RKO (cell line): ENCODE measurements at regions not wholly inside any gene's neighbourhood (a gene's known extent, or its start where the extent isn't known, plus 50 kb on each side); places are given as distances from the start of the nearest gene placed in this dataset.
"Not testable (repeated sequence)": the region's sequence is repeated elsewhere in the genome, so short reads cannot be mapped to it uniquely, and the experiment has no call there.

ENCODE experiments used
- DNase-seq: peaks from one replicate; pipeline ENCODE4 v3.0.0-alpha.2; 2016; ENCODE audit warnings: low spot score

DNA sequence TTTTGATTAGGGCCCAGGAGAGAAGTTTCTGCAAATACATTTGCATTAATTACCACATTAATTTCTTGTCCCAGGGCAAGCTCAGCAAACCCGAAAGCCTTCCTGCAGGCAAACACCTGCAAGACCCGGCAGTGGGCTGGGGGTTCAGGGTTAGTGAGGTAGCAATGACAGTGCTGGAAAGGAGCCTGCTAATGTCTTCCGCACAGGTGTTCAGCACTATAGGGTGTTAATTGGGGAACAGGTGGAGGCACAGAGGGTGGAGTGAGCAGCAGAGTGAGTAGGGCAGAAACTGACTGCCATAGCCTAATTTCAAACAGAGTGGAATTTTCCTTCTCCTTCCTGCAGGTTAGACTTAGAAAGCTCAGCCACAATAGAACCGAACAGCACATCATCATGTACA, 50.9 kb upstream of the UBASH3B start:
- DNase-seq, result no peak

DNA sequence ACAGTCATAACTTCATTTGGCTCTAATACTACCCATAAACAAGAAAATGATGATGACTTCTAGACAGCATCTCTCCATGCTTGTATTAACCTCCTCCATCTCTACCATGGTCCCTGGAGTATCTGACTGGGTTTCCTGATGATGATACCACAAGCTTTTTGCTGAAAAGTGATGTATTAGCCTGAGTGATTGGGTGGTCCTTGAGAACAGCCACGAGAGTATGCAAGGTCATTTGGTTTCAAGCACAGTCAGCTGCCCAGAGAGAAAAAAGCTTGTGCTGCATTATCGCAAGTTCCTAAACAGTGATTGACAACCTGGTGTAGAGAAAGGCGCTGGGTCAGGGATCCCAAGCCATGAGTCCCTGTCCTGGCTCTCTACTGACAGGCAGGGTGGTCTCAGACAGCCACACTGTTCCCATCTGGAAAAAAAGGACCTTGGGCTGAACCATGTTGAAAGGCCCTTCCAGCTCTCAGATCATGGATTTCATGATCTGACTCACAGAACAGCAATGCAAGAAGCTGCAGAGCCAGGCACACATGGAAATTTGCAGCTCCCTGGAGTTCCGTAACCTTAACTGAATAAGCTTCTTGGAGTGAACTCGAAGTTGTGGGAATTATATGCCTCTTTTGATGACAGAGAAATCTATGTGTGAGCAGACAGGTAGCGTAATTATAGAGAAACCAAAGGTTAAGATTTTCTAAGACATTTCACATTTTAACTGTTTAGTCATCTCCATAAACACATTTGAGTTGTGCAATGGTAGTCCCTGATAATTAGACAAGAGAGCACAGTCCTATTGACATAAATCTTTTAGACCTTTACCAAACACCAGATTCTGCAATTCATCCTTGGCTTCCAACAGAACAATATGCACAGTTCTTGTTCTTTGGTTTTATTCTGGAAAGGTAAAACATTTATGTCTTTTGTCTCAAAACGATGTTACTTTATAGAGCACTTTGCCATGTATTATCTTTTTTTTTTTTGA, 54.1 kb upstream of the UBASH3B start:
- DNase-seq, result no peak

DNA sequence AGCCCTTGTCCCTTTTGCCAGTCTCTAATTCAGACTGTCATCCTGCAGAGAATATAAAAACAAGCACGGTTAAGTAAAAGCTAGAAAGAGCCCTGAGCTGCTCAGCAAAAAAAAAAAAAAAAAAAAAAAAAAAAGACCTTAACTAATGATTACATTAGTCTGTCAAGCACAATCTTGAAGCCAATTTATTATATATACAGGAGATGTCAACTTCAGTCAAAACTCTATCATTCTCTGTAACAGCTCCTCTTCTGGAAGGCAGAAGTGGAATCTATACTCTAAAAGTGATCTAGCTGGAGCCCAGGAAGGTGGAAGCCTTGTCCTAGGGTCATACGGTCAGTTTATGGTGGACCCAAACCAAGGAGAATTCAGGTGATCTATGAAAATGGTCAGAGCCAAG, 55.2 kb upstream of the UBASH3B start:
- no peak for DNase-seq

DNA sequence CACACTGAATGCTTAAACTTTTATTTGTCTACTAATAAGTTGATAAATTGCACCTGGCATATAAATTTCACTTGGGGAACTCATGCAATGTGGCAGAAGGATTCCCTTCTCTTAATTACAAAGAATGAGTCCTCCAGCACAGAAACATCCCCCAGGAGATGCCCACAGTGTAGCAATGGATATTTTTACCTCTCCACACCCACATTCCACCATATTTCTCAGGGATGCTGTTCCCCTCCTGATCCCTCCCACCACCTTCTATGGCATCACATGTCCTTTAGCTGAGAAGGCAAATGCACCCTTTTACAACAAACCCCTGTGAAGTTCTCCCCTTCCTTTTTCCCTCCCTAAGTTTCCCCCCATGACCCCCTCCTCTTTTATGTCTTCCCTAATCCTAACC, 56.1 kb upstream of the UBASH3B start:
- no peak for DNase-seq

DNA sequence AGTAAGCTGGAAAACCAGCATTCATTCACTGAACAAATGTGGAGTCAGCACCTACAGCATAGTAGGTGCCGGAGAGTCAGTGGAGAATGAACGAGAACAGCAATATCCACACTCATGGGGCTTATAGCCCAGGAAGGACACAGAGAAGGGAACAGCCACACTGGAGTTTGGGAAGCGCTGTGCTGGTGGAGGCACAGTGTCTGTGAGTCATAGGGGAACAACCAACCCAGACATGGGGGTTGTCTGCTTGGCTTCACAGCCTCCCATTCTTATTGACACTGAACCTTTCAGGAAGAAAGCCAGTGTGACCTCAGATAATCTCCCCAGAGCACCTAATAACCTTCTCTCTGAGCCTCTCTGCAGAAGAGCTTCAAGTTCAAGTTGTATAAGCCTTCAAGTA, 56.6 kb upstream of the UBASH3B start:
- DNase-seq, result no peak

DNA sequence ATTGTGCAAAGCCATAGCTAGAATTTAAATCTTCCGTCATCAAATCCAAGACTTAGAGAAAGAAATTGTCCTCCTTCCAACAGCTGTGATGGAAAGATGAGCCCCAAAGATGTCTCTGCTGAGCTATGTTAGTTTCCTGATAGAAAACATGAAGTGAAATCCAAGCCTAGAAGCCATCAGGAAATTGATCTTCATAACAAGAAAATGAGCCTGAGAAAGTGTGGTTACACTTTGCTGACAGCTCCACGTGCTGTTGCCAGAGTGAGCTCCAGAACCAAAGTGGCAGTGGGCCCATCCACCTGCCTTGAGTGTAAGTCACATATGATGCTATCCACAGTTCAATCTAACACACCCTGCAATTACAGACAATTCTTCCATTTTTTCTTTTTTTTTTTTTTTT, 58.0 kb upstream of the UBASH3B start:
- DNase-seq, result no peak

DNA sequence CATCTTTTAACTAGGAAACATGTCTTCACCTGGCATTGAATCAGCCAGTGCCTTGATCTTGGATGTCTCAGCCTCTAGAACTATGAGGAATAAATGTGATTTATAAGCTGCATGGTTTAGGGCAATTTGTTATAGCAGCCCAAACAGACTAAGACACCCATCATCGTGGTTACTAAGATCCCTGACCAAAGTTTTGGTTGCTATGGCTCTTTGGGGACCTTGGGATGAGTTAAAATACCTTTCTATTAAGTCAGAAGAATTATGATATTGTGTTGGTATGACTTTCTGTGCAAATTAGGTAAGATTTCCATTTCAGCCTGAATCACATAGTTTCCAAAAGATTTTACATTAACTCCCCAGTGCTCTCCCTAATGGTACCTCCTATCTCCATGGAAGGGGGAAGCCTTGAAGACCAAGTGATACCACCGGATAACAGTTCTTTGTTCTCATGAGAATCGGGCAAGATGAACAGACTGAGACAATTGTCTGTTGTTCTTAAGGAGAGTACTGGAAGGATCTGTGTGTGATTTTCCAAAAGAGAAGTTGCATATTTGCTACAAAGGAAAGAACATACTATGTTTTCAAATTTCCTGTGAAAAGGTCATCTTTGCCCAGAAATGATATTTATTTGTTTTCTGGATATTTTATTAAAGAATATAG, 60.4 kb upstream of the UBASH3B start:
- no peak for DNase-seq

DNA sequence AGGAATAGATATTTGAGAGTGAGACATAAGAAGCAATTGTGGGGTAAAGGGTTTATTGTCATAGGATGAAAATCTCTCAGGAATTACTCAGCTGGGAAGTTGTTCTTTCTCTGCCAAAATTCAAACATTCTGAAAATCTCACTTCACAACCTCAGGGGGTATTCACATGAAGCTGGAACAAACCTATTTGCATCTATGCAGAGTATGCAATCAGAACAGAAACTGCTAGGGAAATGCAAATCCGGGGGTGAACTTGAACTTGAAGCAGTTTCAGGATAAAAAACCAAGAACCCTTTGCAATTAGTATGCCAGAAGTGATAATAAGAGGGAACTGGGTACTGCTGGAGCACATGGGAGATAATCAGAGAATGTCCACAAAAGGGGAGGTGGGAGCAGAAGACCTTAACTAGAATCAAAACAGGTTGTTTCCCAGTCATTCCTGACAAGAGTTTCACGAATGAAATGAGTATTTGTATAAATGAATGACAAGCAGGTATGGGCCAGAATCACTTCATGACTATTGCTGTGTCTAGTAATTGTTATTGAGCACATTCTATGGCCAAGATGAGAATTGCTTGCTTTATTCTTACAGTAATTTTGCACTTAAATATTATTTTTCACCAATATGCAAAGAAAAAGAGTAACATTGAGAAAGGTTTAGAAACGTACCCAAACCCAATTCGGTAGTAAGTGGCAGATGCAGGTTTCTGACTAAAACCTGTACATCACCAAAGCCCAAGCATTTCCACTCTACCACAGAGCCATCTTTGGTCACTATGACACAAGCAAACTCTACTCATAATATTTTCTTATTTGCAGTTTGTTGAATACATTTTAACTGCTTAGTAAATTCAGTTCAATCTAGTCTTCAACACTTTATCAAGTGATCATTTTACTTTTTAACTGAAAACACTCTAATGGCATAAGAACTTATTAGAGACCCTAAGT, 61.8 kb upstream of the UBASH3B start:
- no peak for DNase-seq

DNA sequence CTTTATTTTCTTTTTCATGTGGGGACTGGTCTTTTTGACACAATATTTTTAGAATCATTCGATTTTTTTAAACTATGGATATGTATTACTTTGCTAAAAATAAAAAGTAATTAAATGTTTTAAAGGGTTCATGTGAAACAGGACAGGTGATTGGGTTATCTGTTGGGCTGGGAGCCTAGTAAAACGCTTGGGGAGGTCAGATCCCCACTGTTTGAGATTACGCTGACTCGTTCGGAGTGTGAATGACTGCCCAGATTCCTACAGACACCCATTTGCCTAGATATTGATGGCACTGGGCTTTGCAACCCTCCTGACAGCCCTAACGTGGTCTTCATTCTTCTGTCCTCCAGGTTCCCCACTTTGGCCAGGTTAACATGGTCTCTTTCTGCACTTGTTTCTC, 62.9 kb upstream of the UBASH3B start:
- DNase-seq, result no peak

DNA sequence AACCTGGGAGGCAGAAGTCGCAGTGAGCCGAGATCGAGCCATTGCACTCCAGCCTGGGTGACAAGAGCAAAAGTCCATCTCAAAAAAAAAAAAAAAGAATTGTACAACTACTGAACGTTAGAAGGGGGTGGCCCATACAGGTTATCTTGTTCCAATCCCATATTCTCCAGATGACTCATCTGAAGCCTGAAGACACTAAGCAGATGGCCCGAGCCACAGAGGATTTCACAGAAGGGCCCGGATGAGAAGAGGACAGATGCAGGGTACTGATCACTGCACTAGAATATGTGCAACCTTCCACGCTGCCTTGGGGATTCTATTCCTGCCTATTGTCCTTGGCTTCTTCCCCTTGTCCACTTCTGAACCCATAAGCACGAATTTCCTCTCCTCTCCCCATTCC, 70.9 kb upstream of the UBASH3B start:
- no peak for DNase-seq

DNA sequence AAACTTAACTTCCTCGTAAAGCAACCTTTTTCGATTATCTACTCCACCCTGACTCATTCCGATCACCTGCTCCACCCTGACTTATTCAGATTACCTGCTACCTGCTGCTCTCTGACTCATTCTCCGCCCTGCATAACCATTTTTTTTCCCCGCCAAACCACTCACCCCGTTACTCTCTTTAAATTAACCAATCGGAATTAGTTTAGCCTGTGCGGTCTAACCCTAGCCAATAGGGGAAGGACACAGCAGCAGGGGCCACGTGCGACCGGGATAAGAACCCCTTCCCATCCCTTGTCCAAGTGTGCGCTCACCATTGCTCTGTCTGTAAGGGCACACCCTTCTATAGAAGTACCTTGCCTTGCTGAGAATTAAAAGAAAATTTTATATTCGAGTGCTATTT, 75.5 kb upstream of the UBASH3B start:
- not testable (repeated sequence) for DNase-seq

DNA sequence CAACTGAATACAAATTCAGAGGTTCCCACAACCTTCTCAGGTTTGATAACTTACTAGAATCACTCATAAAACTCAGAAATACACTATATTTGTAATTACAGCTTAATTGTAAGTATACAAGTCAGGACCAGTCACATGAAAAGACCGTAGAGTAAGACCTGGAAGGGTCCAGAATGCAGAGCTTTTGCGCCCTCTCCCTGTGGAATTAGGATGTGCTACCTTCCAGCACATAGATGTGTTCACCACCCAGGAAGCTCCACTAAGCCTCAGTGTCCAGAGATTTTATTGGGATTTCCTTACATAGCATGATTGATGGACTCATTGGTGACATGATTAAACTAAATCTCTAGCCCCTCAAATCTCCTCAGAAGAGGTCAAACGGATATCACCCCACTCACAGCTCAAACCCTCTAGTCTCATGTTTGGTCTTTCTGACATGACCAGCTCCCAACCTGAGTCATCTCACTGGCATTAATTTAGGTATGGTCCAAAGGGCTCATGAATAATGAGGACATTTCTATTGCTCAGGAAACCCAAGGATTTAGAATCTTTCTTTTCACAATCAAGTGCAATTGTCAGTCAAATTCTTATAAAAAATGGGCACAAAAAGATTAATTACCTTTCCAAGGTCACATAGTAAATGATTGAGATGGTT, 77.2 kb upstream of the UBASH3B start:
- DNase-seq, result no peak

DNA sequence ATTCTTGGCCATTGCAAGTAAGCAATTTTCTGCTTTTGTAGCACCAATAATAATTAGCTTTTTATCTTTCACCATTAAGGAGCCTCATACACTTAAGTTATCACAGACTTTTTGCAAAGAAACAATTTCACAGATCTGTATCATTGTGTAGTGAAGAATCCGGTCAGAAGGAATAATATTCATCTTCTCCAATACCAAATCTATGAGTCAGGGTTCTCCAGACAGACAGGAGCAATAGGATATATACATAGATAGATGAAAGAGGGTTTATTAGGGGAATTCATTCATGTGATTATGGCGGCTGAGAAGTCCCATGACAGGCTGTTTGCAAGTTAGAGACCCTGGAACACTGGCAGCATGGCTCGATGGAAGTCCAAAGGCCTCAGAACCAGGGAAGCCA, 82.9 kb upstream of the UBASH3B start:
- no peak for DNase-seq

DNA sequence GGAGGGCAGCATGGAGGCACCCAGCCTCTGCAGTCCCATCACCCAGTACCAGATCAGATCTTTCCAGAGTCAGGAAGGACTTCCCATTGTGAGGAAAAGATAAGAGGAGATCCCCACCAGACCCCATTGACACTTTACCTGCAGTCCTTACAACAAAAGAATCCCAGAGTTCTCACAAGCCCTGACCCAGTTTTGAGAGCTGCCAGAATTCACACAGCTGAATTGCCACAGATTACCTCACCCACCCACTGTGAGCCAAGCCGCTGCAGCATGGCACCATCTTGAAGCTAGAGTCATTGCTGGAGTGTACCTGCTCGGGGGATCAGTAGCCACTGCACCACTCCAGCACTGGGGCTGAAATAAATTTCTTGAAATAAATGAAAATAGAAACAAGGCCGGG, 91.8 kb upstream of the UBASH3B start:
- DNase-seq, result no peak

DNA sequence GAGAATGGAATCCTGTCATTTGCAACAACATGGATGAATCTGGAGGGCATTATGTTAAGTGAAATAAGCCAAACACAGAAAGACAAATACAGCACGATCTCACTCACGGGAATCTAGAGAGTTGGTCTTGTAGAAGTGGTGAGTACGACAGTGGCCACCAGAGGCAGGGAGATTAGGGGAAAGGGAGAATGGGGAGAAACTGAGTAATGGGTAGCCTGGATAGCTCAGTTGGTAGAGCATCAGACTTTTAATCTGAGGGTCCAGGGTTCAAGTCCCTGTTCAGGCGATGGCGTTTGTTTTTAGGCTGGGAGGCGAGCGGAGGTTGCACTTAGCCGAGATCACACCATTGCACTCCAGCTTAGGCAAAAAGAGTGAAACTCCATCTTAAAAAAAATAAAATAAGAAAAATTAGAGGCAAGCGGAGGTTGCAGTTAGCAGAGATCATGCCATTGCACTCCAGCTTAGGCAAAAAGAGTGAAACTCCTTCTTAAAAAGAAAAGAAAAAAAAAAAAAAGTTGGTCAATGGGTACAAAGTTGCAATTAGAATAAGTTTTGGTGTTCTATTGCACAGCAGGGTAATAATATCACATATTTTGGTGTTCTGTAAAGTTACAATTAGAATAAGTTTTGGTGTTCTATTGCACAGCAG, 95.7 kb upstream of the UBASH3B start:
- DNase-seq, result no peak

DNA sequence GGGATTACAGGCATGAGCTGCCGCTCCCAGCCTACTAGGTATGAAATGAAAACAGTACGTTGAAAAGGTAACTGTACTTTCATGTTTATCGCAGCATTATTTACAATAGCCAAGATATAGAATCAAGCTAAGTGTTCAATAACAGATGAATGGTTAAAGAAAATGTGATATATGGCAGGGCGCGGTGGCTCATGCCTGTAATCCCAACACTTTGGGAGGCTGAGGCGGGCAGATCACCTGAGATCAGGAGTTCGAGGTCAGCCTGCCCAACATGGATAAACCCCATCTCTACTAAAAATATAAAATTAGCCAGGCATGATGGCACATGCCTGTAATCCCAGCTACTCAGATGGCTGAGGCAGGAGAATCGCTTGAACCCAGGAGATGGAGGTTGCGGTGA, 96.3 kb upstream of the UBASH3B start:
- DNase-seq, result not testable (repeated sequence)

DNA sequence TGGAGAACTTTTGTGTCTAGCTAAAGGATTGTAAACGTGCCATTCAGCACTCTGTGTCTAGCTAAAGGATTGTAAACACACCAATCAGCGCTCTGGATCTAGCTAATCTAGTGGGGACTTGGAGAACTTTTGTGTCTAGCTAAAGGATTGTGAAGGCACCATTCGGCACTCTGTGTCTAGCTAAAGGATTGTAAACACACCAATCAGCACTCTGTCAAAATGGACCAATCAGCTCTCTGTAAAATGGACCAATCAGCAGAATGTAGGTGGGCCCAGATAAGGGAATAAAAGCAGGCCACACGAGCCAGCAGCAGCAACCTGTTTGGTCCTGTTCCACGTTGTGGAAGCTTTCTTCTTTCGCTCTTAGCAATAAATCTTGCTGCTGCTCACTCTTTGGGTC, 98.4 kb upstream of the UBASH3B start:
- not testable (repeated sequence) for DNase-seq

DNA sequence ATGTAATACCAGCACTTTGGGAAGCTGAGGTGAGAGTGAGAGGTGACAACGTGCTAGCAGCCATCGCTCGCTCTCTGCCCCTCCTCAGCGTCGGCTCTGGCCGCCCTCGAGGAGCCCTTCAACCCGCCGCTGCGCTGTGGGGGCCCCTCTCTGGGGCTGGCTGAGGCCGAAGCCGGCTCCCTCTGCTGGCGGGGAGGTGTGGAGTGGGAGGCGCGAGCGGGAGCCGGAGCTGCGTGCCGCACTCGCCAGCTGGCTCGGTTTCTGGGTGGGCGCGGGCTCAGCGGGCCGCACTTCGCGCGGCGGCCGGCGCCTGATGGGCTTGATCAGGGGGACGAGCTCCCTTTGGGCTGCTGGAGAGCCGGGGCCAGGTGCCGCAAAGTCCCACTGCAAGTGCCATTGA, 98.9 kb upstream of the UBASH3B start:
- DNase-seq, result no peak

DNA sequence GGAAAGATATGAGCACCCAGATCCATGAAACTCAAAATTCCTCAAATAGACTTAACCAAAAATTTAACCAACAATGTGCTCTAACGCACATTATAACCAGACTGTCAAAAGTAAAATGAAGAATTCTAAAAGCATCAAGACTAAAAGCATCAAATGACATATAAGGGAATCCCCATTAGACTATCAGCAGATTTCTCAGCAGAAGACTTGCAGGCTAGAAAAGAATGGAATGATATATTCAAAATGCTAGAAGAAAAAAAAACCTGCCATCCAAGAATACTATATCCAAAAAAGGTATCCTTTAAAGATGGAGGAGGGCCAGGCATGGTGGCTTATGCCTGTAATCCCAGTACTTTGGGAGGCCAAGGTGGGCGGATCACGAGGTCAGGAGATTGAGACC, 117.5 kb upstream of the UBASH3B start:
- no peak for DNase-seq

DNA sequence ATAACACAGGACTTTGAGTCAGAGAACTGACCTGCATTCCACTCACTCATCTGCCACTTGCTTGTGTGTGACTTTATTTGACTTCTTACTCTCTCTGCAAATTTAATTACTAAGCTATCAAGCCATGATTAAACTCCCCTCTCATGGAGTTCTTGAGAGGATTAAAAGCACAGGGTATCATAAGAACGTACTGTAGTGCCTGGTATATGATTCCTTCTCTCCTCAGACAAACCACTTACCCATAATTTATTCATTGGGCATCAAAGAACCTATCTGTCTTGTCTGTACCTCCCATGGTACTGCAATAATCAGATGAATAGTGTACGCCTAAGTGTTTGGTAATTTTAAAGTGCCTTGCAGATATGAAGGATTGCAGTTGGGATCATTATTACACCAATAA, 130.6 kb upstream of the UBASH3B start:
- DNase-seq, result no peak
